Epithelial cell of esophagus (primary cell): ENCODE measurements at regions not wholly inside any gene's neighbourhood (a gene's known extent, or its start where the extent isn't known, plus 50 kb on each side); places are given as distances from the start of the nearest gene placed in this dataset.
"Not testable (repeated sequence)": the region's sequence is repeated elsewhere in the genome, so short reads cannot be mapped to it uniquely, and the experiment has no call there.

Experiments used
- DNase-seq: peaks from one replicate; pipeline ENCODE4 v3.0.0; 2010; ENCODE audit warnings: low read depth
- H3K4me3 ChIP-seq: 2 replicates; pipeline ENCODE4 v1.5.1; 2011; ENCODE audit warnings: mild to moderate bottlenecking, low read length, control low read depth
- CTCF ChIP-seq: IDR thresholded peaks from 2 replicates; pipeline ENCODE4 v1.5.1; 2011; ENCODE audit warnings: low read depth, mild to moderate bottlenecking, low read length, control low read depth, inconsistent platforms; ENCODE audit not compliant: insufficient read depth; ENCODE audit errors: missing control alignments

GRCh38 chr3:150270883-150271590 lies 137.1 kb upstream of the TSC22D2 start:
- no peak overlapping the region for H3K4me3 ChIP-seq
- no peak for TF ChIP-seq CTCF

GRCh38 chr3:150270444-150270843 lies 137.7 kb upstream of the TSC22D2 start:
- H3K4me3 ChIP-seq, DNase-seq: not testable (repeated sequence)

More at GRCh38 chr3:150270883-150271590, 137.1 kb upstream of the TSC22D2 start:
- DNase-seq = no peak

- DNase-seq = no peak
- TF ChIP-seq CTCF = no peak
- no peak overlapping the region for H3K4me3 ChIP-seq
Measured at GRCh38 chr3:150269526-150269925, 138.6 kb upstream of the TSC22D2 start.

- H3K4me3 ChIP-seq = no peak overlapping the region
- DNase-seq = peak; percentile 42
- no peak for TF ChIP-seq CTCF
Measured at GRCh38 chr3:150268426-150269391, 139.4 kb upstream of the TSC22D2 start.

GRCh38 chr3:150267288-150267687 lies 140.8 kb upstream of the TSC22D2 start:
- DNase-seq = no peak
- no peak for TF ChIP-seq CTCF
- no peak overlapping the region for H3K4me3 ChIP-seq

- DNase-seq = no peak
- no peak for TF ChIP-seq CTCF
- no peak overlapping the region for H3K4me3 ChIP-seq
Measured at GRCh38 chr3:150265305-150265704, 142.8 kb upstream of the TSC22D2 start.

GRCh38 chr3:150264561-150265279 lies 143.4 kb upstream of the TSC22D2 start:
- no peak for DNase-seq
- no peak for TF ChIP-seq CTCF
- no peak overlapping the region for H3K4me3 ChIP-seq
